Heart left ventricle (tissue), 13 donors: ENCODE measurements at regions not wholly inside any gene's neighbourhood (a gene's known extent, or its start where the extent isn't known, plus 50 kb on each side); places are given as distances from the start of the nearest gene placed in this dataset.

Experiments used
- CTCF ChIP-seq, 12 donors: fragments of 200-600 bp; sonication (generic) in 4 of 12; IDR thresholded peaks; one replicate each; pipeline versions ENCODE4 v1.5.0 to v1.8.0; 2018 to 2022; ENCODE audit warnings: antibody characterized with exemption in 12 of 12, mild to moderate bottlenecking in 5 of 12
- POLR2A ChIP-seq, 2 donors: fragments of 450-650 bp; IDR thresholded peaks; one replicate each; pipeline ENCODE4 v1.6.1; 2017; ENCODE audit warnings: antibody characterized with exemption in 2 of 2, mild to moderate bottlenecking in 2 of 2, moderate library complexity in 2 of 2
- donor health status: ischemic (EF 13 %, LVEDD 7.1; RV severe dilation, severe dysfunction).
- donor health status: DM: no; HTN: yes; CAD: no.
- donor health status: DM: no; HTN: no; CAD: no.
- donor health status: ischemic (EF 25% LVEDD 6.9; RV normal size, moderate dysfunction).
- donor health status: ischemic (EF 25% LVEDD 5.7; RV mildly dilated, moderate dysfunction).
- donor health status: ischemic (EF 35%, LVEDD 5.7; RV mildly dilated, moderate dysfunction).
- donor health status: nonischemic (EF 11% LVEDD 7.7; RV severe dilation, severe dysfunction).
- donor health status: DM: yes; HTN: yes; CAD: no.
- donor health status: PGD.
- donor health status: ischemic (EF 29% LVEDD 5.4; RV normal size, mild dysfunction).
- donor health status: nonischemic (EF 23%, LVEDD 6.1; RV moderate dilation, normal function).

DNA sequence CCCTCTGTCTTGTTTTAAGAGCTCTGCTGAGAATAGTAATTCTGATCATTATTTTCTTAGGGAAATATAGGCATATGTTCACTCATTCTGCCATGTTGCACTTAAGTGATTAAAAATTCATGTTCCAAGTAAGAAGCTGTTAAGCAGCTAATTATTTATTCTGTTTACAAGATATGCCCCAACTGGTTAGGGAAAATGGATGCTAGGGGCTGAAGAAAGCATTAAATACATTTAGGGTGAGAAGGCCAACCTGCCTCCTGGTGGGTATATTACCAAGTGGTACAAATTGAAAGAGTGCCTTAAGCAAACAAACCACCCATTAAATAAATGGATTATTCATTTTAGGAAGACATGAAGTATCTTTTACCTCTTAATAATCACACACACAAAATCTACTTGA lies 392.6 kb upstream of the EPHA5 start:
- TF ChIP-seq POLR2A (IDR thresholded peaks at IDR 0.05) (no peak), CTCF (IDR thresholded peaks at IDR 0.05) (no peak)
